ENCODE measurements at regions not wholly inside any gene's neighbourhood (a gene's known extent, or its start where the extent isn't known, plus 50 kb on each side); places are given as distances from the start of the nearest gene placed in this dataset.

- no peak for TF ChIP-seq CTCF (IDR thresholded peaks at IDR 0.05)
- no peak for TF ChIP-seq POLR2A (IDR thresholded peaks at IDR 0.05)
Measured at GRCh38 chr3:197425485-197426120, 127.2 kb upstream of the DLG1 start.
